GM21723 (cell line): ENCODE measurements at regions not wholly inside any gene's neighbourhood (a gene's known extent, or its start where the extent isn't known, plus 50 kb on each side); places are given as distances from the start of the nearest gene placed in this dataset.

Source experiments
- ATAC-seq: cut with Tn5 transposase; IDR thresholded peaks from one replicate; pipeline ENCODE4 v1.9.1; 2021; ENCODE audit warnings: mild to moderate bottlenecking, moderate library complexity; ENCODE audit not compliant: unreplicated experiment

GRCh38 chr1:80759354-80759753 is 1041.4 kb upstream of the ADGRL2 start:
- ATAC-seq = no peak

- no peak for ATAC-seq
Measured at GRCh38 chr1:80755944-80756343, 1044.8 kb upstream of the ADGRL2 start.

GRCh38 chr1:80751204-80751603 is 1049.5 kb upstream of the ADGRL2 start:
- no peak for ATAC-seq

- ATAC-seq = no peak
Measured at GRCh38 chr1:80731241-80731894, 1069.4 kb upstream of the ADGRL2 start.

- ATAC-seq = no peak
Measured at GRCh38 chr1:80722611-80723010, 1078.1 kb upstream of the ADGRL2 start.

GRCh38 chr1:80706526-80706925 is 1094.2 kb upstream of the ADGRL2 start:
- no peak for ATAC-seq

GRCh38 chr1:80678438-80678837 is 1122.3 kb upstream of the ADGRL2 start:
- no peak for ATAC-seq

- no peak for ATAC-seq
Measured at GRCh38 chr1:80675454-80675853, 1125.3 kb upstream of the ADGRL2 start.

GRCh38 chr1:80673935-80674597 is 1126.7 kb upstream of the ADGRL2 start:
- no peak for ATAC-seq

GRCh38 chr1:80668372-80668771 is 1132.4 kb upstream of the ADGRL2 start:
- ATAC-seq = no peak

- no peak for ATAC-seq
Measured at GRCh38 chr1:80666073-80666472, 1134.7 kb upstream of the ADGRL2 start.

- no peak for ATAC-seq
Measured at GRCh38 chr1:80659161-80659560, 1141.6 kb upstream of the ADGRL2 start.

GRCh38 chr1:80657707-80658106 is 1143.0 kb upstream of the ADGRL2 start:
- ATAC-seq = no peak

- ATAC-seq = no peak
Measured at GRCh38 chr1:80657044-80657643, 1143.6 kb upstream of the ADGRL2 start.

GRCh38 chr1:80656641-80657040 is 1144.1 kb upstream of the ADGRL2 start:
- no peak for ATAC-seq

GRCh38 chr1:80656014-80656636 is 1144.6 kb upstream of the ADGRL2 start:
- ATAC-seq = peak; percentile 82

GRCh38 chr1:80646053-80646452 is 1154.7 kb upstream of the ADGRL2 start:
- ATAC-seq = no peak

- no peak for ATAC-seq
Measured at GRCh38 chr1:80645621-80646020, 1155.1 kb upstream of the ADGRL2 start.

- ATAC-seq = peak; percentile 55
Measured at GRCh38 chr1:80640978-80641377, 1159.8 kb upstream of the ADGRL2 start.

GRCh38 chr1:80639777-80640533 is 1160.8 kb upstream of the ADGRL2 start:
- peak; percentile 98 for ATAC-seq
